NB4 (cell line): ENCODE measurements at regions not wholly inside any gene's neighbourhood (a gene's known extent, or its start where the extent isn't known, plus 50 kb on each side); places are given as distances from the start of the nearest gene placed in this dataset.

ENCODE experiments used
- TF ChIP-seq, protein P1 (sequence below): IDR thresholded peaks from one replicate; pipeline ENCODE4 v1.5.1; 2012; ENCODE audit warnings: low read depth, low read length
- TF ChIP-seq, protein P2 (sequence below): IDR thresholded peaks from 2 replicates; pipeline ENCODE4 v1.6.1; 2011; ENCODE audit warnings: low read depth, low read length

DNA sequence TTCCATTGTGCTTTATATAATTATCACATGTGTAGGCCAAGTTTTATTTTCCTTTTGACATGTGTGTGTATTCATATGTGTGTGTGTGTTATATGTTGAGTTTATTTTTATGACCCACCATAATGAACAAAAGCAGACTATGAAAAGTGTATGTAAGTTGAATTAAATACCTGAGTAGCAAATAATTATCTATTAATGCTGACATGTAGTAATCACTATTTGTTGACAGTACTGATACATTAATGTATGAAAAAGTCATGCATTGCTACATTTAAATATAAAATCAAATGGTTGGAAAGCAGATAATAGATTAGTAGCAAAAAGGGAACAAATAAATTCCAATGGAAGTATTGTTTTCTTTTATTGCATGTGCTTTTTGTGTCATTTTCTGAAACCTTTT is 1948.5 kb upstream of the PCDH20 start:
- TF ChIP-seq, protein P1, sequence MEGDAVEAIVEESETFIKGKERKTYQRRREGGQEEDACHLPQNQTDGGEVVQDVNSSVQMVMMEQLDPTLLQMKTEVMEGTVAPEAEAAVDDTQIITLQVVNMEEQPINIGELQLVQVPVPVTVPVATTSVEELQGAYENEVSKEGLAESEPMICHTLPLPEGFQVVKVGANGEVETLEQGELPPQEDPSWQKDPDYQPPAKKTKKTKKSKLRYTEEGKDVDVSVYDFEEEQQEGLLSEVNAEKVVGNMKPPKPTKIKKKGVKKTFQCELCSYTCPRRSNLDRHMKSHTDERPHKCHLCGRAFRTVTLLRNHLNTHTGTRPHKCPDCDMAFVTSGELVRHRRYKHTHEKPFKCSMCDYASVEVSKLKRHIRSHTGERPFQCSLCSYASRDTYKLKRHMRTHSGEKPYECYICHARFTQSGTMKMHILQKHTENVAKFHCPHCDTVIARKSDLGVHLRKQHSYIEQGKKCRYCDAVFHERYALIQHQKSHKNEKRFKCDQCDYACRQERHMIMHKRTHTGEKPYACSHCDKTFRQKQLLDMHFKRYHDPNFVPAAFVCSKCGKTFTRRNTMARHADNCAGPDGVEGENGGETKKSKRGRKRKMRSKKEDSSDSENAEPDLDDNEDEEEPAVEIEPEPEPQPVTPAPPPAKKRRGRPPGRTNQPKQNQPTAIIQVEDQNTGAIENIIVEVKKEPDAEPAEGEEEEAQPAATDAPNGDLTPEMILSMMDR: no peak
- TF ChIP-seq, protein P2, sequence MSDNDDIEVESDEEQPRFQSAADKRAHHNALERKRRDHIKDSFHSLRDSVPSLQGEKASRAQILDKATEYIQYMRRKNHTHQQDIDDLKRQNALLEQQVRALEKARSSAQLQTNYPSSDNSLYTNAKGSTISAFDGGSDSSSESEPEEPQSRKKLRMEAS: no peak
